GM12864 (cell line): ENCODE measurements at regions not wholly inside any gene's neighbourhood (a gene's known extent, or its start where the extent isn't known, plus 50 kb on each side); places are given as distances from the start of the nearest gene placed in this dataset.

Experiments
- DNase-seq: peaks from one replicate; pipeline ENCODE4 v3.0.0-alpha.2; 2011; ENCODE audit warnings: low read depth
- H3K4me3 ChIP-seq: 2 replicates; pipeline ENCODE4 v1.5.1; 2011; ENCODE audit warnings: mild to moderate bottlenecking, low read depth, low read length, control low read depth
- TF ChIP-seq, protein P1 (sequence below): IDR thresholded peaks from 2 replicates; pipeline ENCODE4 v1.5.1; 2011; ENCODE audit warnings: low read depth, mild to moderate bottlenecking, moderate library complexity, low read length, control low read depth, inconsistent platforms; ENCODE audit errors: missing control alignments

DNA sequence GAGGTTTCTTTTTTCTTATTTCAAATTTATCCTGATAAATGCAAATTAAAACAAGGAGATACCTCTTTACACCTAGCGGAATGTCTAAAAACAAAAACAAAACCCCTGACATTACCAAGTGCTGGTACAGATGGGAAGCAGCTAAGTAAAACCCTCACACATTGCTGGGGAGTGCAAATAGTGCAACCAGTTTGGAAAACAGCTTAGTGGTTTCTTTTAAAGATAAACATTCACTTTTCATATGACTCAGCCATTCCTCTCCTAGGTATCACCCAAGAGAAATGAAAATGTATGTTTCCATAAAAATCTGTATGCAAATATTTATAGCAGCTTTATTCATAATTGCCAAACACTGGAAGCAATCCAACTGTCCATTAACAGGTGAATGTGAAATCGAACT lies 84.1 kb upstream of the HELT start:
- H3K4me3 ChIP-seq = no peak overlapping the region
- DNase-seq = no peak
- TF ChIP-seq, protein P1, sequence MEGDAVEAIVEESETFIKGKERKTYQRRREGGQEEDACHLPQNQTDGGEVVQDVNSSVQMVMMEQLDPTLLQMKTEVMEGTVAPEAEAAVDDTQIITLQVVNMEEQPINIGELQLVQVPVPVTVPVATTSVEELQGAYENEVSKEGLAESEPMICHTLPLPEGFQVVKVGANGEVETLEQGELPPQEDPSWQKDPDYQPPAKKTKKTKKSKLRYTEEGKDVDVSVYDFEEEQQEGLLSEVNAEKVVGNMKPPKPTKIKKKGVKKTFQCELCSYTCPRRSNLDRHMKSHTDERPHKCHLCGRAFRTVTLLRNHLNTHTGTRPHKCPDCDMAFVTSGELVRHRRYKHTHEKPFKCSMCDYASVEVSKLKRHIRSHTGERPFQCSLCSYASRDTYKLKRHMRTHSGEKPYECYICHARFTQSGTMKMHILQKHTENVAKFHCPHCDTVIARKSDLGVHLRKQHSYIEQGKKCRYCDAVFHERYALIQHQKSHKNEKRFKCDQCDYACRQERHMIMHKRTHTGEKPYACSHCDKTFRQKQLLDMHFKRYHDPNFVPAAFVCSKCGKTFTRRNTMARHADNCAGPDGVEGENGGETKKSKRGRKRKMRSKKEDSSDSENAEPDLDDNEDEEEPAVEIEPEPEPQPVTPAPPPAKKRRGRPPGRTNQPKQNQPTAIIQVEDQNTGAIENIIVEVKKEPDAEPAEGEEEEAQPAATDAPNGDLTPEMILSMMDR = no peak

DNA sequence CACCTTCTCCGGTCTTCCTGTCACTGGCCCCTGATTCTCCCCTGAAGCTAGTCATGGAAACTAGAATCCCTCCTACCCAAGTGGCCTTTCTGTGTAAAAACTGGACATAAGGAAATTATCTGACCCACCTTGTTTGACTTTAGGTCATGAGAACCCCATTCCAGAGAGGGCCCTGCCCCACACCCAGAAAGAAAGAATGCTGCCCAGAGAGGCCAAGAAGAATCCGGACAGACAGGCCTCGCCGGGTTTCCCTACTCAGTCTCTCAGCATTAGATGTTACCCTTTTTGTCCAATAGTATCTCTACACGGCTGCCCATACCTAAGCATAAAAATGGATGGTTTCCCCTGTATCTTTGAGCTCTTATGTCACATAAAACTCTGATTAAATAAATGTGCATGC lies 83.3 kb upstream of the HELT start:
- H3K4me3 ChIP-seq = no peak overlapping the region
- no peak for DNase-seq
- TF ChIP-seq, protein P1 = no peak

- H3K4me3 ChIP-seq = no peak overlapping the region
- DNase-seq = no peak
- TF ChIP-seq, protein P1 = no peak
These were observed 82.2 kb upstream of the HELT start for GRCh38 chr4:184936071-184936470.

DNA sequence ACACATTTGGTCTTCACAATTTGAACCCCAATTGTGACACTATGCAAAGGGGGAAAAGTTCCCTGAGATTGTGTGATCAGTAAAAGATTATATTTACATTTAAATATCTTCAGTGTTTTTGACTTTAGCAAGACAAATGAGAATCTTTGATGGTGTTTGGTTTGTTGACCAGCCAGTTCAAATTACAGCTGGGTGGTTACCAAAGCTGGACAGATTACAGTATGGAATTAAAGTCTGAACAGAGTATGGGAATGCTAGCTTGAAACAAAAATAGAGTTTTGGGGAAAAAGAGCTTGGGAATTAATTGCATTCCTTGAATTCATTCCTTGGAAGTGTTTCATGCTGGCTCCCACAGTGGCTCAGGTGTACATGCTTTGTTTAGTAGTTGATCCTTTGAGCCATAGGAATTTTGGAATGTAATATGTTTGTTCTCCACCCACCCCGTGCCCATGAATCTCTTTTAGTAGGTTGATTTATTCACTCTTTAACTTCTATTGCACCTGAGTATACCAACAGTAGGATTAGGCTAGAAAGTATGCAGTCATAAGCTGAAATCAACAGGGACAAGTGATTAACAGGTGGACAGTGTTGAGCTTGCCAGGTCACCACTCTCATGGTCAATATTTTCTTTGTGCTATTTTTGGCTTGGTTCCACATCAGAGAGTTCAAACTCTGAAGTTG lies 81.1 kb upstream of the HELT start:
- TF ChIP-seq, protein P1 = no peak
- H3K4me3 ChIP-seq = no peak overlapping the region
- no peak for DNase-seq

- TF ChIP-seq, protein P1 = no peak
- no peak for DNase-seq
- no peak overlapping the region for H3K4me3 ChIP-seq
These were observed 80.5 kb upstream of the HELT start for GRCh38 chr4:184937745-184938144.

DNA sequence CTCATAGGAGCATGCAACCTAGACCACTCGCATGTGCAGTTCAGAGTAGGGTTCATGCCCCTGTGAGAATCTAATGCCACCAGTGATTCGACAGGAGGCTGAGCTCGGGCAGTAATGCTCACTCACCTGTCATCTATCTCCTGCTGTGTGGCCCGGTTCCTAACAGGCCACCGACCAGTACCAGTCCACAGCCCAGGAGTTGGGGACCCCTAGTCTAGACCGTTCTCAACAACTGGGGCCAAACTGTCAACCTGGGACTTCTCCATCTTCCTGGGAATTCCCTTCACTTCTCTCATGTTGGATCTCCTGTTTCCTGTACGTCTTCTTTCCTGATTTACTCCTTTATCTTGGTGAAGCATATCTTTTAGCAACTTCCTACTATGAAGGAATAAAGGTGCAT lies 79.4 kb upstream of the HELT start:
- no peak overlapping the region for H3K4me3 ChIP-seq
- no peak for DNase-seq
- TF ChIP-seq, protein P1 = no peak

GRCh38 chr4:184939978-184940377 lies 78.3 kb upstream of the HELT start:
- no peak for DNase-seq
- TF ChIP-seq, protein P1 = no peak
- H3K4me3 ChIP-seq = no peak overlapping the region
